ENCODE measurements at regions not wholly inside any gene's neighbourhood (a gene's known extent, or its start where the extent isn't known, plus 50 kb on each side); places are given as distances from the start of the nearest gene placed in this dataset.

DNA sequence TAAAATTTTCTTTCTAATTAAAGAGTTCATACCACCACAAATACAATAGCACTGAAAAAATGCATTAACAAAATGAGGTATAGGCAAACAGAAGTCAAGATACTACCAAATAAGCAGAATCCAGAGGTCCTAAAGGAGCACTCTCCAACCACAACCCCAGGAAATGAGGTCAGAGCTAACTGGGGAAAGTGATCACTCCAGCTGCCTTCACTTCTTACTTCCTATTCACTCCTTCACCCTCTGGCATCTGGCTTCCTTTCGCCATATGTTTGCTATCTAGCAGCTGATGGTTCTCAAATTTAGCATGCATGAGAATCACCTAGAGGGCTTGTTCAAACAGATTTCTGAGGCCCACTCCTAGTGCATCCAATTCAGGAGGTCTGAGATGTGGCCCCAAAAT lies 212.6 kb upstream of the ACVR2A start:
- TF ChIP-seq CTCF (conservative IDR thresholded peaks at IDR 0.05 in 1 of 2, IDR thresholded peaks at IDR 0.05 in 1 of 2; ENCODE audit: low read depth in 1 of 2, low read length in 2 of 2): no peak
- TF ChIP-seq EZH2 (IDR thresholded peaks at IDR 0.05; ENCODE audit: low read length, missing control alignments): no peak

Data from fibroblast of lung (primary cell).